Caco-2 (cell line): ENCODE measurements at regions not wholly inside any gene's neighbourhood (a gene's known extent, or its start where the extent isn't known, plus 50 kb on each side); places are given as distances from the start of the nearest gene placed in this dataset.

ENCODE experiments used
- BruUV-seq: library from RNA; stranded (reverse); fragments of 400-500 nt; replicated peaks from 2 replicates; lab custom pipeline; 2021; lab: Mats Ljungman, UMichigan
- CTCF ChIA-PET: fragments of 300-600 bp; sonication (Branson Sonifier 250); formaldehyde crosslinking; loops from one replicate; lab custom pipeline; 2022; ENCODE audit warnings: antibody characterized with exemption; lab: Charles Lee
- POLR2A ChIA-PET: fragments of 300-600 bp; sonication (Branson Sonifier 250); formaldehyde crosslinking; loops from one replicate; lab custom pipeline; 2022; ENCODE audit warnings: antibody characterized with exemption; lab: Charles Lee
- DNase-seq, 2 experiments: peaks; one replicate each; pipeline versions ENCODE4 v3.0.0 to v3.0.0-alpha.2; 2020 to 2022
- H3K27me3 ChIP-seq: replicated peaks from 2 replicates; pipeline ENCODE4 v1.6.0; 2011; ENCODE audit warnings: low read length; ENCODE audit not compliant: control insufficient read depth, insufficient read depth
- H3K36me3 ChIP-seq: 2 replicates; pipeline ENCODE4 v1.5.1; 2011; ENCODE audit warnings: low read length; ENCODE audit not compliant: control insufficient read depth, insufficient read depth
- H3K4me1 ChIP-seq: fragments of 250-450 bp; sonication (Bioruptor Pico); 2 replicates; pipeline ENCODE4 v1.5.1; 2020; ENCODE audit warnings: mild to moderate bottlenecking
- H3K4me3 ChIP-seq: 2 replicates; pipeline ENCODE4 v1.5.1; 2011; ENCODE audit warnings: low read depth, mild to moderate bottlenecking, control low read depth, low read length
- H3K9me3 ChIP-seq: fragments of 250-450 bp; sonication (Bioruptor Pico); 2 replicates; pipeline ENCODE4 v1.5.1; 2020; ENCODE audit warnings: mild to moderate bottlenecking, moderate library complexity
- H3K27ac Mint-ChIP-seq: one replicate; pipeline ENCODE4 v1.8.0; 2022; ENCODE audit warnings: mixed read lengths; ENCODE audit not compliant: unreplicated experiment
- H3K27me3 Mint-ChIP-seq: one replicate; pipeline ENCODE4 v1.8.0; 2022; ENCODE audit warnings: mixed read lengths; ENCODE audit not compliant: insufficient read depth, unreplicated experiment
- H3K36me3 Mint-ChIP-seq: one replicate; pipeline ENCODE4 v1.8.0; 2022; ENCODE audit warnings: mild to moderate bottlenecking, mixed read lengths; ENCODE audit not compliant: insufficient read depth, unreplicated experiment
- H3K4me1 Mint-ChIP-seq: one replicate; pipeline ENCODE4 v1.8.0; 2022; ENCODE audit warnings: low read depth, mixed read lengths; ENCODE audit not compliant: unreplicated experiment
- H3K4me3 Mint-ChIP-seq: one replicate; pipeline ENCODE4 v1.8.0; 2022; ENCODE audit warnings: mild to moderate bottlenecking, moderate library complexity, mixed read lengths; ENCODE audit not compliant: unreplicated experiment
- H3K9me3 Mint-ChIP-seq: one replicate; pipeline ENCODE4 v1.8.0; 2022; ENCODE audit warnings: mixed read lengths; ENCODE audit not compliant: unreplicated experiment
- CTCF ChIP-seq, 2 experiments: fragments of 200-600 bp in 1 of 2; IDR thresholded peaks; 1 replicate in 1 of 2; 2 replicates in 1 of 2; pipeline versions ENCODE4 v1.5.1 to v1.8.0; 2011 to 2022; ENCODE audit warnings: antibody characterized with exemption in 1 of 2, control low read depth in 1 of 2, inconsistent platforms in 1 of 2, low read depth in 1 of 2, low read length in 1 of 2, mild to moderate bottlenecking in 1 of 2, moderate library complexity in 1 of 2; ENCODE audit not compliant: insufficient read depth in 1 of 2, severe bottlenecking in 1 of 2, unreplicated experiment in 1 of 2
- intact Hi-C: fragments of 100-400 bp; cut with micrococcal nuclease; formaldehyde crosslinking; loops from one replicate; pipeline ENCODE4 v1.10.0; 2022; ENCODE audit not compliant: unreplicated experiment

GRCh38 chr16:60438894-60439293 is 1597.3 kb downstream of the CDH8 start:
- no peak overlapping the region for H3K4me3 Mint-ChIP-seq
- Histone ChIP-seq H3K27me3 (no peaks in the 10 kb centered on the region), H3K9me3 (no peaks in the 10 kb centered on the region), H3K36me3 (no peaks in the 10 kb centered on the region), H3K4me1 (no peaks in the 10 kb centered on the region), H3K4me3 (no peak overlapping the region)
- no peak for DNase-seq
- ChIA-PET CTCF (no interaction called here), POLR2A (no interaction called here)
- H3K9me3 Mint-ChIP-seq = no peaks in the 10 kb centered on the region
- H3K4me1 Mint-ChIP-seq = no peaks in the 10 kb centered on the region
- H3K27ac Mint-ChIP-seq = no peak overlapping the region
- TF ChIP-seq CTCF (IDR thresholded peaks at IDR 0.05; ENCODE audit: insufficient read depth in 1 of 2, low read depth in 1 of 2, low read length in 1 of 2, severe bottlenecking in 1 of 2, unreplicated experiment in 1 of 2) = no peak
- H3K36me3 Mint-ChIP-seq = no peaks in the 10 kb centered on the region
- BruUV-seq = no TSS peak
- no peaks in the 10 kb centered on the region for H3K27me3 Mint-ChIP-seq
- intact Hi-C loops = no loop called here

GRCh38 chr16:60432472-60432871 is 1603.8 kb downstream of the CDH8 start:
- Mint-ChIP-seq H3K4me1 (no peaks in the 10 kb centered on the region), H3K36me3 (no peaks in the 10 kb centered on the region), H3K27ac (no peak overlapping the region), H3K27me3 (peaks cover 3% of the 10 kb centered on the region), H3K9me3 (peaks cover 8% of the 10 kb centered on the region), H3K4me3 (no peak overlapping the region)
- H3K36me3 ChIP-seq = no peaks in the 10 kb centered on the region
- TF ChIP-seq CTCF (IDR thresholded peaks at IDR 0.05; ENCODE audit: insufficient read depth in 1 of 2, low read depth in 1 of 2, low read length in 1 of 2, severe bottlenecking in 1 of 2, unreplicated experiment in 1 of 2) = no peak
- DNase-seq = no peak
- H3K4me1 ChIP-seq = no peaks in the 10 kb centered on the region
- BruUV-seq = no TSS peak
- H3K4me3 ChIP-seq = no peak overlapping the region
- intact Hi-C loops = no loop called here
- POLR2A ChIA-PET = no interaction called here
- H3K9me3 ChIP-seq = no peaks in the 10 kb centered on the region
- no peaks in the 10 kb centered on the region for H3K27me3 ChIP-seq
- CTCF ChIA-PET = no interaction called here

DNA sequence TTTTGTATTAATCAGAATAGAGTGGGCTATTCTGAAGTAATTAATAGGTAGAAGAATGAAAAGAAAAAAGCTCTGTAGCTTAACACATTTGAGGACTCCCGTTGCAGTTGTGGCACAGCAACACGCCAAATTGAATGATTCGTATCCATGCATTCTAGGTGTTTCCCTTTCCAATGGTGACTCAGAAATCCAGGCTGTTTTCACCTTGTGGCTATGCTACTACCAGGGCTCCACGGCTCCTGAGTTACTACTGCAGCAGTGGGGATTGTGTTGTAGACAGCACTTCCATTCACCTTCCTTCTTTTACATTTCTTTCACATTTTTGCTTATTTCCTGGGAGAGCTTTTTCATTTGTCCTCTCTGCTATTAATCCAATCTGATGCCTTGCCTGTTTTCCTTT is 1616.4 kb downstream of the CDH8 start:
- H3K4me3 ChIP-seq = no peak overlapping the region
- no peaks in the 10 kb centered on the region for H3K4me1 ChIP-seq
- peaks cover 2% of the 10 kb centered on the region for H3K27me3 Mint-ChIP-seq
- no peak for DNase-seq
- POLR2A ChIA-PET = no interaction called here
- CTCF ChIA-PET = no interaction called here
- no peak for TF ChIP-seq CTCF (IDR thresholded peaks at IDR 0.05; ENCODE audit: insufficient read depth in 1 of 2, low read depth in 1 of 2, low read length in 1 of 2, severe bottlenecking in 1 of 2, unreplicated experiment in 1 of 2)
- H3K9me3 ChIP-seq = no peaks in the 10 kb centered on the region
- H3K27me3 ChIP-seq = no peaks in the 10 kb centered on the region; the same call in 1 of the 2 replicates
- intact Hi-C loops = no loop called here
- no peak overlapping the region for H3K4me3 Mint-ChIP-seq
- no peaks in the 10 kb centered on the region for H3K36me3 Mint-ChIP-seq
- H3K4me1 Mint-ChIP-seq = no peaks in the 10 kb centered on the region
- BruUV-seq = no TSS peak
- no peaks in the 10 kb centered on the region for H3K9me3 Mint-ChIP-seq
- H3K36me3 ChIP-seq = no peaks in the 10 kb centered on the region
- no peak overlapping the region for H3K27ac Mint-ChIP-seq
